NT2/D1 (cell line): ENCODE measurements at regions not wholly inside any gene's neighbourhood (a gene's known extent, or its start where the extent isn't known, plus 50 kb on each side); places are given as distances from the start of the nearest gene placed in this dataset.

Experiments used
- DNase-seq: peaks from one replicate; pipeline ENCODE4 v3.0.0-alpha.2; 2011; ENCODE audit warnings: low read depth, low spot score
- H3K27me3 ChIP-seq: 2 replicates; pipeline ENCODE4 v1.6.0; 2011; ENCODE audit warnings: mild to moderate bottlenecking; ENCODE audit not compliant: insufficient read length, insufficient read depth
- H3K36me3 ChIP-seq: 2 replicates; pipeline ENCODE4 v1.6.1; 2011; ENCODE audit warnings: mild to moderate bottlenecking, low read length, mixed read lengths; ENCODE audit not compliant: insufficient read depth, insufficient read length
- H3K4me1 ChIP-seq: 2 replicates; pipeline ENCODE4 v1.5.1; 2011; ENCODE audit not compliant: insufficient read depth, insufficient read length
- H3K4me3 ChIP-seq: 2 replicates; pipeline ENCODE4 v1.5.1; 2011; ENCODE audit warnings: low read depth; ENCODE audit not compliant: insufficient read length
- H3K9ac ChIP-seq: 2 replicates; pipeline ENCODE4 v1.6.0; 2011; ENCODE audit warnings: low read depth; ENCODE audit not compliant: insufficient read length
- H3K9me3 ChIP-seq: 2 replicates; pipeline ENCODE4 v1.5.1; 2011; ENCODE audit warnings: mild to moderate bottlenecking, low read length; ENCODE audit not compliant: insufficient read depth
- SUZ12 ChIP-seq: IDR thresholded peaks from 2 replicates; pipeline ENCODE4 v1.6.1; 2011; ENCODE audit not compliant: insufficient read length, insufficient read depth; ENCODE audit errors: extremely low read depth
- YY1 ChIP-seq: IDR thresholded peaks from 2 replicates; pipeline ENCODE4 v1.6.1; 2011; ENCODE audit not compliant: insufficient read length, insufficient read depth
- ZNF274 ChIP-seq: IDR thresholded peaks from 2 replicates; pipeline ENCODE4 v1.6.1; 2011; ENCODE audit warnings: mild to moderate bottlenecking, low read depth, low read length

DNA sequence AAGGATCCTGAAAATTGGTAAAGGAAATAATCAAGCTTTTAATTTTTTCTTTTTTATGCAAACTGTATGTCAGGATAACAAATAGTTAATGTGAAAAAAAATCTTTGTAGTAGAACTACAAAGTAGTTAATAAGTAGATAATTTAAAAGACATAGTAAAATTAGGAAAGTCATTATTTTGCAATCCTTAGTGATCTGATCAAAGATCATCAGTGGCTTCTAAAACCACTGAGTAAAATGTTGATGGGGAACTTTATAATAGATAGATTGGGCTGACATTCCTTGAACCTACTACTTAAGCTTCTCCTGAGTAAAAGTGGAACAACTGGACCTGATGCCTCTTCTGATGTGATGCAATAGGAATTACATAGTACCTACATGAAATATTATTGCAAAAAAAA lies 119.0 kb upstream of the TMTC2 start:
- TF ChIP-seq YY1: no peak
- no peak for TF ChIP-seq SUZ12
- no peak for TF ChIP-seq ZNF274
- Histone ChIP-seq H3K27me3 (no peaks in the 10 kb centered on the region), H3K36me3 (no peaks in the 10 kb centered on the region), H3K4me1 (no peaks in the 10 kb centered on the region), H3K9me3 (no peaks in the 10 kb centered on the region), H3K9ac (no peak overlapping the region), H3K4me3 (no peak overlapping the region)
- DNase-seq: no peak

DNA sequence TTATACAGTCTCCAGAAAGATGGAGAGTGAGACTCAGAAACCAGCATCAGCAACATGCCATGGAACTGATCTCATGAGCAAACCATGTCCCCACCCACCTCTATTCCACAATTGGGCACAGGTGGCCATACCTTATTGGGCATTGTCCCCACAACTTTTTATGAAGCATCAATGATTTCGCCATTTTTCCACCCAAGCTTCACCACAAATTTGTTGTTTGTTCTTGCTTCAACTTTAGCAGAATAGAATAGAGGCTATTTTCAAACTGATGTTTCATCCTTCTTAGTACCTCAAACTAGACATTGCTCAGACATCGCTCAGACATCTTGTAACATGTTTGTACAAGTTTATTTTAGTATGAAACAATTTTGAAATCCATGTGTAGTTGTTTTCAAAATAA lies 112.5 kb upstream of the TMTC2 start:
- no peak overlapping the region for H3K4me3 ChIP-seq
- H3K9me3 ChIP-seq: no peaks in the 10 kb centered on the region
- TF ChIP-seq YY1 (no peak), SUZ12 (no peak), ZNF274 (no peak)
- DNase-seq: no peak
- H3K36me3 ChIP-seq: no peaks in the 10 kb centered on the region
- no peaks in the 10 kb centered on the region for H3K4me1 ChIP-seq
- no peaks in the 10 kb centered on the region for H3K27me3 ChIP-seq
- H3K9ac ChIP-seq: no peak overlapping the region

DNA sequence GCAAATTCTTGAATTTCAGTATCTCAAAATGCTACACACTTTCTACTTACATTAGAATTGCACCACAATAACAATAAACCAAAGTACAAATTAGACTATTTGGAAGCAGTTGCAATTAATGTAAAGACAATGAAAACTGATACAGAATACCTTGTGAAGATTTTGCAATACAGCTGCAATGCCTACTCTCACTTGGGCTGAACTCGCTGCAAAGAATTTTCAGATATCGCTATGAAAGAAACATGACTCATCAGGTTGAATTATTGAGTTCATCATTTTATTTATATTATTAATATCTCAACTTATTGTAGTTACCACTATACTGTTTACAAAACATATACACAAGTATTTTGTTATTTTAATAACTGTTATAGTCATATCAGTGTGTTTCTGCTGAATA lies 108.0 kb upstream of the TMTC2 start:
- Histone ChIP-seq H3K9ac (no peak overlapping the region), H3K27me3 (no peaks in the 10 kb centered on the region), H3K9me3 (no peaks in the 10 kb centered on the region), H3K36me3 (no peaks in the 10 kb centered on the region), H3K4me3 (no peak overlapping the region), H3K4me1 (no peaks in the 10 kb centered on the region)
- no peak for DNase-seq
- TF ChIP-seq SUZ12 (no peak), ZNF274 (no peak)

DNA sequence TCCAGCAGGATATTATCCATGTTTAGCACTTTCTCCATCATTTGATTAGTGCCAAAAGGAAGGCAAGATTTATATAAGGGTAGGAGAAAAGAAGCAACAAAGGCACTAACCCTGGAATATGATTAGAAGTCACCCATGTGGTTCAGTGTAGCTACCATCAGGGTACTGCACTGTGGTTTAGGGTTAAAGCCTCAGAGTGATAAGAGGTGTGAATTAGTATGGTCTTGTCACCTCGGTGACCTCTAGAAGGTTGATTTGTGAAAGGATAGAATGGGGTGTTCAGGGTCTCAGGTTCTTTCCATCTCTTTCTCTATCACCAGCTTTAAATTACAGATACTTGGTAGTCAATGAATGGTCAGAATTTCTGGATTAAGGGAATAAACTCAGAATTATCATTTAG lies 103.0 kb upstream of the TMTC2 start:
- no peak for DNase-seq
- Histone ChIP-seq H3K36me3 (no peaks in the 10 kb centered on the region), H3K9me3 (no peaks in the 10 kb centered on the region), H3K4me3 (no peak overlapping the region), H3K9ac (no peak overlapping the region), H3K27me3 (no peaks in the 10 kb centered on the region), H3K4me1 (no peaks in the 10 kb centered on the region)
- TF ChIP-seq ZNF274: no peak
- TF ChIP-seq YY1: no peak
- no peak for TF ChIP-seq SUZ12

DNA sequence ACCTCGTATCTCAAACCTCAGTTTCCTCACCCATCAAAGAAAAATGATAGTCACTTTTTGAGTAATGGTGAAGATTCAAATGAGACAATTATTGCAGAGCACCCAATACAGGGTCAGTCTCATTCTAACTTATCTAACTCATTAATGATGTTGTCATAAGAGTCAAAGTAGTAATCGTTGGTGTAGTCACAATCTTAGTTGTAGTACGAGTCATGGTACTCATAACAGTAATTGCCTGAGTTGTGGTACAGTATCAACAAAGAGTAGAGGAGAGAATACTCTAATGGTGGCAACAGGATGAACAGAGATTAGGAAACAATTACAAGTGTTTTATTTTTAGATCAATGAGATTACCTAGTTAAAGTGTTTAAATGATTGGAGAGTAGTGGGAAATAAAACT lies 93.6 kb upstream of the TMTC2 start:
- H3K9me3 ChIP-seq: no peaks in the 10 kb centered on the region
- no peaks in the 10 kb centered on the region for H3K4me1 ChIP-seq
- H3K36me3 ChIP-seq: no peaks in the 10 kb centered on the region
- no peak for DNase-seq
- H3K9ac ChIP-seq: no peak overlapping the region
- TF ChIP-seq ZNF274 (no peak), SUZ12 (no peak), YY1 (no peak)
- no peak overlapping the region for H3K4me3 ChIP-seq
- H3K27me3 ChIP-seq: no peaks in the 10 kb centered on the region

DNA sequence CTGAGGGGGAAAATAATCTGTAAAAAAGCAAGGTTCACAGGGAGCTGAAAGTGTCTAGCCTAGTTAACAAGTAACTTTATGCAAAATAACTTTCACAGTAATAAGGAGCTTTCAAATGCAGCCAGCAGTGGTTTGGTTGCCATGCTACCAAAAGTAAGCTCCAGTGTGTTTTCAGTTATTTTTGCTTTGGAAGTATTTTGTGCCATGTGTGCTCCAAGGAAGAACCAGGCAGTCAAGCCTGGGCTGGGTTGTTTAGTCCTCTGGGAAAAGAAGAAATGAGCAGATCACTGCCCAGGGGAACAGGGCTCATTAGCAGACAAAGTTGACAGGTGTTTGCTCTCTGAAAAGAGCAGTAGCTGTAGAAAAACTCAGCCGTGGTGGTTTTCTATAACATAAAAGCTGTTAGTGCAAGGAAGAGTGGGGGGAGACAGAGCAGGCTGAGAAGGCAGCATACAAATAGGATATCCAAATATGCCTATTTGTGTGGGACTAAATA lies 92.8 kb upstream of the TMTC2 start:
- TF ChIP-seq ZNF274: no peak
- TF ChIP-seq SUZ12: no peak
- no peak for TF ChIP-seq YY1
- Histone ChIP-seq H3K9ac (no peak overlapping the region), H3K4me1 (no peaks in the 10 kb centered on the region), H3K36me3 (no peaks in the 10 kb centered on the region), H3K27me3 (no peaks in the 10 kb centered on the region), H3K9me3 (no peaks in the 10 kb centered on the region), H3K4me3 (no peak overlapping the region)
- no peak for DNase-seq

DNA sequence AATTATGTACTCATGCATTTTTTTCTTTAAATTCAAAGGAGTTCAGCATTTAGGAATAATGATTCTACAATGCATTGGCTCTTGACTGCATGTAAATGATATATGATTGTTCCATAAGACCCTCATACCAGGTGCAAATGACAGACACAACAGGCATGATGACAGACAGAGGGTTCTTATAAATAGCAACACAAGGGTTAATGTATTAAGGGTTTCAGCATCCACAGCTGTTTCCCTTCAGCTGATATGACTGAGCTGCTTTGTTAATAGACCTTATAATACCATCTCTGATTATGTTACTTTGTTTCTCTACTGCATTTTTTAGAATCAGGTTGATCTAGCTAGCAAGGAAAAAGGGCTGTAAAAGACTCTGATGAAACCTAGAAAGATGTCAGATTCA lies 90.8 kb upstream of the TMTC2 start:
- Histone ChIP-seq H3K4me1 (no peaks in the 10 kb centered on the region), H3K36me3 (no peaks in the 10 kb centered on the region), H3K9ac (no peak overlapping the region), H3K4me3 (no peak overlapping the region), H3K9me3 (no peaks in the 10 kb centered on the region), H3K27me3 (no peaks in the 10 kb centered on the region)
- no peak for DNase-seq
- TF ChIP-seq YY1 (no peak), SUZ12 (no peak), ZNF274 (no peak)

DNA sequence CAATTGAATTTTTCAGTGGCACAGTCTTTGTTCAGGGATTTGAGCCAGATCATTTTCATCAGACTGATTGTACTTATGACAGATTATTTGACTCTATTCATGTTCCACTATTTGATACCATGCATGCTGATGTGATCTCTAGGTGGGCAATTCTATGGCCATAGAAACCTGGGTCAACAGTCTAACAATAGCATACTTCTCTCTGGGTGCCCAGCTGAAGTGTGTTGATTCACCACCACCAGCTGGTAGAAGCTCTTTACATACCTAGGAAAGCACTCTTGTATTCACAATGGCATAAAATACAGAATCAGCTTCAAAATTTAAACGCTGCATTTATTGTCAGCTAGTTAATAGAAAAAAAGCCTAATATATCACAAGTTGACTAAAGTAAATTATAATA lies 90.2 kb upstream of the TMTC2 start:
- Histone ChIP-seq H3K9ac (no peak overlapping the region), H3K4me1 (no peaks in the 10 kb centered on the region), H3K36me3 (no peaks in the 10 kb centered on the region), H3K4me3 (no peak overlapping the region), H3K27me3 (no peaks in the 10 kb centered on the region), H3K9me3 (no peaks in the 10 kb centered on the region)
- TF ChIP-seq ZNF274 (no peak), YY1 (no peak), SUZ12 (no peak)
- DNase-seq: no peak
